GM10266 (cell line): ENCODE measurements at regions not wholly inside any gene's neighbourhood (a gene's known extent, or its start where the extent isn't known, plus 50 kb on each side); places are given as distances from the start of the nearest gene placed in this dataset.
"Not testable (repeated sequence)": the region's sequence is repeated elsewhere in the genome, so short reads cannot be mapped to it uniquely, and the experiment has no call there.

Source experiments
- DNase-seq: peaks from one replicate; pipeline ENCODE4 v3.0.0; 2012; ENCODE audit errors: extremely low spot score
- CTCF ChIP-seq: IDR thresholded peaks from 2 replicates; pipeline ENCODE4 v1.5.1; 2012; ENCODE audit warnings: mild to moderate bottlenecking, low read depth; ENCODE audit not compliant: control insufficient read depth, insufficient read depth; ENCODE audit errors: missing control alignments

- no peak for TF ChIP-seq CTCF
Observed at GRCh38 chr17:64750891-64751677, 89.0 kb upstream of the SMURF2 start.

GRCh38 chr17:64750478-64750877 is 88.4 kb upstream of the SMURF2 start:
- TF ChIP-seq CTCF, result no peak
- no peak for DNase-seq

More at GRCh38 chr17:64750891-64751677, 89.0 kb upstream of the SMURF2 start:
- no peak for DNase-seq

- DNase-seq, result no peak
- TF ChIP-seq CTCF, result no peak
Observed at GRCh38 chr17:64749306-64749705, 87.2 kb upstream of the SMURF2 start.

DNA sequence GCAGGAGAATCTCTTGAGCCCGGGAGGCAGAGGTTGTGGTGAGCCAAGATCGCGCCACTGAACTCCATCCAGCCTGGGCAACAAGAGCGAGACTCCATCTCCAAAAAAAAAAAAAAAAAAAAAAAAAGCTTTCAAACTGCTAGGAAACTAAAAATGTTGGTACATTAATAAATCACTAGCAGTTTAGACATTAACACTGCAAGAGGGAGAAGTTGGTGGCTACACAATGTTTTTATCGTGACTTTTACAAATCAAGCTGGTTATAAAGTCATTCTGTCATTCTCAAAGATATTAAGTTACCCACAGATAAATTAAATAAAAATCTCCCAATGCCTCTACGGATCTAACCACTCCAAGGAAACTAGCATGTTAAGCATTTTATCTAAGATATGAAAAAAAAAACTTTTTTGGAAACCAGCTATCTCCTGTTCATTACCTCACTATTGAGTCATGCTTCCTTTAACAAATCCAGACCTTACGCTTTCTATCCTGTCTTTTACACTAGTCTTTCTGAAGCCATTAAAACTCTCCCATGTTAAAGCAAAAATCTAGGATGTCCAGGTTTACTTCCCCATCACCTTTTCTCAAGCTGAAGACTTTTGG is 85.9 kb upstream of the SMURF2 start:
- no peak for DNase-seq
- TF ChIP-seq CTCF, result no peak

DNA sequence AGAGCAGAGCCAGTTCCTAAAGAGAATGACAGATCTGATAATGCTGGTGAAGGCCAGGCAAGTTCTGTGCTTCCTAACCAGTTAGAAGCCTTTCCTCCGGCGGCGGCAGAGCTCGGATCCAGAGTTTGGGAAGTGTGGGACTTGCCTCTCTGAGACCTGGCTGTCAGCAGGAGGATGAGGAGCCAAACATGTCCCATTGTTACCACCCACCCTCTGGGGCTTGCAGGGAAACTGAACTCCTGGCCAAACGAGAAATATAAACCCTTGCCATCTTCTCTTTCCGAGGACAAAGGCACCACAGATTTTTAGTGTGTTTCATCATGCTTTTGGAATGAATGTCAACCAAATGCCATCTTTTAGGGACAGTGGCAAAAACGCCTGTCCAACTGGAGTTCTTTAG is 80.2 kb upstream of the SMURF2 start:
- DNase-seq, result no peak
- TF ChIP-seq CTCF, result no peak

DNA sequence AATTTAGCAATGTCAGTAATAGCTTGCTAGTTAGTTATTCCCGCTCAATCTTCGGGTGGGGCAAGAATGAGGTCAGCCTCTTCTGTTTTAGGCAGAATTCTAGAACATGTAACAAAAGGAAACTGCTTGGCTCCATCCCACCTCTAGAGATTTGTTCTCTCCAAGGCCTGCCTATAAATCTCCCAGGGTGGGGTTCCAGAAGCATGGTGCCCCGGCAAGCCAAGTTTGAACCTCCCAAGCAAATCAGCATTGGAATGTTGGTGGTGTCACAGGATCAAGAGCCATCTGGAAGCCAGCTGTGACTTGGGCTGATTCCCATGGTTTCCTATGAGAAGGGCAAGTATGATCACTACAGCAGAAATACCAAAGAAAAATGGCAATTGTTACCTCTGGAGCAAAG is 79.8 kb upstream of the SMURF2 start:
- DNase-seq, result not testable (repeated sequence)

DNA sequence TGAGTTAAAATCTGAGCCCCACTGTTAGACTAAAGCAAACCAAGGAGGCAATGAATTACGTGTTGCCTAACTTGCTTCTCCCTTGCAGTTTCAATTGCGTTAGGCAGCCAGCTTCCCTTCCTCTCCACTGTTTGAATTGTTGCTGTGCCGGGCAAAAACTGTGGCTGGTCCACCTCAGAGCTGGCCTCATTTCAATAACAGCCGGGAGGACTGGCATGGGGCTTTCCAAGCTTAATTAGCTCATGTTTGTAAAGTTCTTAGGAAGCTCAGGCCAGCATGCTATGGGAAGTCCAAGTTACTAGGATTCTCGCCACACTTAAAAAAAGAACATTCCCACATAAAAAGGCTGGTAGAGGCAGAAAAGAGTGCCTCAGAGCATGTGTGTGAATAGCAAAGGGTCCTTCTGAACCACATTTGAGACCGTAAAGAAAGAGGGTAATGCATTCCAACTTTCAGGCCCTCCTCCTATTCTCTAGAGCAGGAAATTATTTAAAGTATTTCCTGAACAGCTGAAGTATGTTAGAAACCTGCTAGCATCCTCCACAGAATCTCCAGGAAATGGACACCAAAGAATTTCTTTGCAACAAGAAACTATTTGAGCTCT is 79.0 kb upstream of the SMURF2 start:
- TF ChIP-seq CTCF, result no peak
- DNase-seq, result no peak
